ENCODE measurements at regions not wholly inside any gene's neighbourhood (a gene's known extent, or its start where the extent isn't known, plus 50 kb on each side); places are given as distances from the start of the nearest gene placed in this dataset.
A peak's percentile ranks its signal among the peaks of the same experiment; 100 is the strongest.

DNA sequence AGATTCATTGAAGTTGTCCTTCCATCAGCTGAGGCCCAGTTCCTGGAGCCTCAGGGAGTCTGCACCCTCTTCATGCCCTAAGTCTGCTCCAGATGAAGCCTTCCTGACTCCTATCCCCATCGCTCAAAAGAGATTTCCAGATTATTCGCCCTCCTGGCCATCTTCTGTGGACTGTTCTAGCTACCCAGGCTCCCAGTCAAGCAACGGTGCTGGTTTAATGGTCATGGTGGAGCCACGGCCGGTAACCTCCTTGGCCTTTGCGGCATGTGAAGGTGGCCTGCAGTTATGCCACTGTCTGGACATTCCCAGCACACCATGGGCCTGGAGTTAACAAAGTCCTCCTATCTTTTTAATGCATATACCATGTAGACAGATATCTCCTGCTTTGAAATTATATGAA lies 140.1 kb upstream of the ASB18 start:
- DNase-seq (ENCODE audit: low read depth in 2 of 3, low spot score in 1 of 3) = no peak

DNA sequence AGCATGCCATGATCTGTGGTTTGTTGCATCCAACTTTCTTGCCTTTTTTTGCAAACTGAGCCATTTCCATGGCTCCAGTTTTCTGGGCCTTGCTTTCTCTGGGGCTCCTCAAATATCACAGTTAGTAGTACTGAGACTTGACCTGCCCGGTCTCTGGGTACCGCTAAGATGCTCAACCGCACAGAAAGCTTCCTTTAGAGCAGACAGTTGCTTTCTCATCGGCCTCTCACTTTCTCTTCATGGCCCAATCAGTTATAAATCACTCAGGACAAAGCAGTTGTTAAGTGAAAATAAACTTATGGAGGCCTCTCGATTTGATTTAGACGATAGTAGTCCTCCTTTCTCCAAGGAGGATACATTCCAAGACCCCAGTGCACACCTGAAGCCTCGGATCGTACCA lies 141.2 kb upstream of the ASB18 start:
- DNase-seq (ENCODE audit: low read depth in 2 of 3, low spot score in 1 of 3) = no peak

- DNase-seq (ENCODE audit: low read depth in 2 of 3, low spot score in 1 of 3) = no peak
These were observed 143.9 kb upstream of the ASB18 start for GRCh38 chr2:236408090-236408489.

DNA sequence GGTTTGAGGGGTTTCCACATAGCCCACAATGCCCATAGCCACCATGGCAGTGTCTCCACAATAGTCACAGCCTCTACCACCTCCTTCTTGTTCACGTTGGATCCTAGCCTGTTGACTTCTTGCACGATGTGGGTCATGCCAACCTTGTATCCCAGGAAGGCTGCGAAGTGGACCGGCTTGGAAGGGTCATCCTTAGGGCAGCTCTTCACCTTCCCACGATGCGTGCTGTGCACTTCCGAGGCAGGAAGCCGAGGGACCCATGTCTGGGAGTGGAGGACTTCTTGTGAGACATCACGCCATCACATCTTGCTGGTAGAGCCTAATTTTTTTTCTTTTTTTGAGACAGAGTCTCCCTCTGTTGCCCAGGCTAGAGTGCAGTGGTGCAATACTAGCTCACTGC lies 144.6 kb upstream of the ASB18 start:
- no peak for DNase-seq (ENCODE audit: low read depth in 2 of 3, low spot score in 1 of 3)

GRCh38 chr2:236415684-236416444 lies 151.7 kb upstream of the ASB18 start:
- DNase-seq (ENCODE audit: low read depth in 2 of 3, low spot score in 1 of 3) = no peak

DNA sequence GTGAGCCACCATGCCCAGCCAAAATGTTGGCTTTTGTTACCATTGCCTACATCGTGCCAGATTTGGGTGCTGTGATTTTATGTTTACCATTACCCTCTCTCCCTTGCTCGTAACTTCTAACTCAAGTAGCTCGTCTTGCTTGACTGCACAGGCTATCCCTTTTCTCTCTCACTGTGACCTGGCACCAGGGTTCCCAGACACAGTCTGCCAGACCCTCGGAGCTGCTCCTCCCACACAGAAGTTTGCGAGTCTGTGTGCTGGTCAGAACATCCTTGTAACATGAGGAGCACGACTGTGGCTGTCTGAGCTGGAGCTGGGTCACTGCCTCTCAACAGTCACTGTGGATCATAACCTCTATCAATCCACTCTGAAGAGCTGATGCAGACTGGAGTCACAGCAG lies 152.5 kb upstream of the ACKR3 start:
- no peak for DNase-seq (ENCODE audit: low read depth in 2 of 3, low spot score in 1 of 3)

DNA sequence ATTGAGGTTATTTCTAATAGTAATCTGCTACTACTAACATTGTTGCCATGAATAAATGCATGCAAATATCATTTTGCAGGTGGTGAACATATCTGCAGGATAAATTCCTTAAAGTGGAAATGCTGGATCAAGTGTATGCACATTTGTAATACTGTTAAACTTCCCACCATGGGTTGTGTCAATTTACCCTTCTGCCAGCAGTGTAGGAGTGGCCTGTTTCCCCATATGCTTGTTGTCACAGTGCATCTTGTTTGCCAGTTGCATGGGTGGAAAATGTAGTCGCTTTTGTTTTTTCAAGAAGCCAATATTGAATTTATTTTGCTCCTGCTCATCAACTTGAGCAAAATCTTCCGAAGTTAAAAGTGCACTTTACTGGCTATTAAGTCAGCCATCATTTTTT lies 139.0 kb upstream of the ACKR3 start:
- DNase-seq (ENCODE audit: low read depth in 2 of 3, low spot score in 1 of 3) = no peak

- DNase-seq (ENCODE audit: low read depth in 2 of 3, low spot score in 1 of 3) = no peak
These were observed 135.0 kb upstream of the ACKR3 start for GRCh38 chr2:236434593-236434992.

GRCh38 chr2:236440110-236440881 lies 129.3 kb upstream of the ACKR3 start:
- DNase-seq (ENCODE audit: low read depth in 2 of 3, low spot score in 1 of 3) = no peak

GRCh38 chr2:236444187-236444586 lies 125.4 kb upstream of the ACKR3 start:
- DNase-seq (ENCODE audit: low read depth in 2 of 3, low spot score in 1 of 3) = no peak

DNA sequence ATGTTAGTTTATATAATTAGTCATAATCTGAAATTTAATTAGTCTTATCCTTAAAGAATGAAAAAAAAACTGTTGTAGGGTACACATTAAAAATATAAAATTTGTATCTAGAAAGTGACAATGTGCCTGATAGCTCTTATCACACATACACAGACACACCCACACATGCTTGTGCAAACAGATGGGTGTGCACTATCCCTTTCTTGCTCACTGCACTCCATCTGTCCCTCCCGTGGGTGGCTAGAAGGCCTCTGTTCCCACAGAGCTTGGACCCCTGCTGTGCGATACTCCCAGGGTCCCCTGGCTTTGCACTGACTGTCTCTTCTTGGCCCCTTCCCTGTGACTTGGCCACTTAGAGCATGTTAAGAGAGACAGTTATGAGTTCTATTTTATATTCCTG lies 123.9 kb upstream of the ACKR3 start:
- DNase-seq (ENCODE audit: low read depth in 2 of 3, low spot score in 1 of 3) = no peak

GRCh38 chr2:236446521-236446920 lies 123.1 kb upstream of the ACKR3 start:
- DNase-seq (ENCODE audit: low read depth in 2 of 3, low spot score in 1 of 3) = no peak

GRCh38 chr2:236449167-236449761 lies 120.4 kb upstream of the ACKR3 start:
- peak in 1 of 3 donors; percentile 5 for DNase-seq (ENCODE audit: low read depth in 2 of 3, low spot score in 1 of 3)

DNA sequence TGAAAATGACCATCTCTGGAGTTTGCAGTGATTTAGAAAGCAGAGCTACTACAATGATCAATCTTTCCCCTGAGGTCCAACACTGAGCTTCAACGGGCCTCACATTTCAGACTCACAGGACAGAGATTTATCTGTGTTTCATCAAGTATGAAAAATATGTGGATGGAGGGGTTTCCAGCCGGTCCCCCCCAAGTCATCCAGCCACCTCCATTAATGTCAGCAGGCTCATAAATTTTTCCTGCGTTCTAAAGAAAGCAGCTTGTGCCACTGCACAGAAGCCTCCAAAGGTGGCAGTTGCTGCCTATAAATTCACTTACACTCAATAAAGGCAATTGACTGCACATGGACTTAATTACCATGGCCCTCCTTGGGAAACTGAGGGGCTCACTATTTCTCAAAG lies 117.4 kb upstream of the ACKR3 start:
- no peak for DNase-seq (ENCODE audit: low read depth in 2 of 3, low spot score in 1 of 3)

GRCh38 chr2:236454076-236454475 lies 115.5 kb upstream of the ACKR3 start:
- no peak for DNase-seq (ENCODE audit: low read depth in 2 of 3, low spot score in 1 of 3)

DNA sequence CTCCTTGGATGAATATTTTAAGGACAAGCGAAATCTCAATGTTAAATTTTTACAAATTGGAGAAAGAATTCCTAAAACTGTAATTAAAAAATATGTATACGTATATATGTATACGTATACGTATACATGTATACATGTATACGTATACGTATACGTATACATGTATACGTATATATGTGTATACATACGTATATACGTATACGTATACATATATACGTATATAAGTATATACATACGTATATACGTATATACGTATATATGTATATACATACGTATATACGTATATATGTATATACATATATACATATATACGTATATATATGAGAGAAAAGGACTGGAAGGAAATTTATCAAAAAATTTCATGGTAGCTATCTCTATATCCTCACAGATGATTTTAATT lies 110.2 kb upstream of the ACKR3 start:
- DNase-seq (ENCODE audit: low read depth in 2 of 3, low spot score in 1 of 3) = no peak

- DNase-seq (ENCODE audit: low read depth in 2 of 3, low spot score in 1 of 3) = no peak
These were observed 105.5 kb upstream of the ACKR3 start for GRCh38 chr2:236464140-236464539.

DNA sequence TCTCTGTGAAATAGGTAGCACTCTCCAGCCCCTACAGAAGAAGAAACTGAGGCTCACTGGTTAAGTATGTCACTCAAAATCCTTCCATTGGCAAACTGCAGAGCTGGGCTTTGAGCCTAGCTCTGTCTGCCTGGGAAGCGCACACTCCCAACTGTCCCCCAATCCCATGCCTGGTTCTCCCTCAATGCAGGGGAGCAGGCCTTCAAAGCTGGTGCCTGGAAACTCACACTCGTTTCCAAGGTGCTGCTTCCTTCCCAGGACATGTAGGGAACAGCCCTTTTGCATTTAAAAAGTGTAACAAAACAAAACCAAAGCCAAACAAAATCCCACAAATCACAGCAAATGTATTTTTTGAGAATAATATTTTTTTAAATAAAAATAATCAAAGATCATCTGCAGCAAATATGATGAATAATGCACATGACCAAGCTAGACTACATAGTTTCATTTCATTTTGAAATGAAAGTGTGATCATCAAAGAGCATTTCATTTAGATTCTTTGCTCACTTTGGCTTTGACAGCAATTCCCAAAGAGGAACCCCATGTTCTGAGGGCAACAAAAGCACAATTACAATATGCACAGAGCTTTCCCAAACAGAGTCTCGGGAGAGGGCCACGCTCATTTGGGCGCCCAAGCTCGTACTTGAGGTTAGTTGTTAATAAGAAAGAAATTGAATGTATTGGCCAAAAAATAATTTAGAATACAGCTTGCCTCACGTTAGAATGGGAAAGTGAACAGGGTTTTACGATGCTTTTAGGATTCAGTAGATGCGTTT lies 96.7 kb upstream of the ACKR3 start:
- DNase-seq (ENCODE audit: low read depth in 2 of 3, low spot score in 1 of 3) = no peak

- no peak for DNase-seq (ENCODE audit: low read depth in 2 of 3, low spot score in 1 of 3)
These were observed 95.9 kb upstream of the ACKR3 start for GRCh38 chr2:236473691-236474090.

- DNase-seq (ENCODE audit: low read depth in 2 of 3, low spot score in 1 of 3) = no peak
These were observed 89.8 kb upstream of the ACKR3 start for GRCh38 chr2:236479814-236480213.

DNA sequence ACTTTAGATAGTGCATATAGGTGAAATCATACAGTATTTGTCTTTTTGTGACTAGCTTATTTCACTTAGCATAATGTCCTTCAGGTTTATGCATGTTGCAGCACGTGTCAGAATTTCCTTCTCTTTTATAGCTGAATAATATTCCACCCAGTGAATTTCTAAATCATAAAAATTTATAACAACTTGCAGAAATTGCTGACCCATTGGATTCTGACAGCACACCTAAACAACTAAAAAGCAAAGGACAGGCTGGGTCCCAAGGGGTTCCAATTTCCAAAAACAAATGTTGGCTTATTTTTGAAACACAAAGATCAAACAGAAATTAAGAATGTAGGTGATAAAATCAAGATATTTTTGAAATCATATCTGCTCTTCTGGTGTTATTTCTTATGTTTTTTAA lies 86.5 kb upstream of the ACKR3 start:
- no peak for DNase-seq (ENCODE audit: low read depth in 2 of 3, low spot score in 1 of 3)

GRCh38 chr2:236485519-236485918 lies 84.1 kb upstream of the ACKR3 start:
- DNase-seq (ENCODE audit: low read depth in 2 of 3, low spot score in 1 of 3) = no peak
